ENCODE measurements at regions not wholly inside any gene's neighbourhood (a gene's known extent, or its start where the extent isn't known, plus 50 kb on each side); places are given as distances from the start of the nearest gene placed in this dataset.

- no peak for TF ChIP-seq ARNT (IDR thresholded peaks at IDR 0.05)
- no peak for TF ChIP-seq FOXM1 (IDR thresholded peaks at IDR 0.05; ENCODE audit: borderline replicate concordance)
- no peak for TF ChIP-seq FOXK2 (IDR thresholded peaks at IDR 0.05)
- no peak for TF ChIP-seq SP1 (IDR thresholded peaks at IDR 0.05)
- no peak for TF ChIP-seq HDGF (IDR thresholded peaks at IDR 0.05; ENCODE audit: borderline replicate concordance)
- TF ChIP-seq NFRKB (IDR thresholded peaks at IDR 0.05) = no peak
Observed at GRCh38 chr1:87262688-87263087, 66.0 kb upstream of the LMO4 start.
